AG09319 (cell line): ENCODE measurements at regions not wholly inside any gene's neighbourhood (a gene's known extent, or its start where the extent isn't known, plus 50 kb on each side); places are given as distances from the start of the nearest gene placed in this dataset.

ENCODE experiments used
- DNase-seq: peaks from one replicate; pipeline ENCODE4 v3.0.0-alpha.2; 2010; ENCODE audit warnings: low read depth; ENCODE audit errors: extremely low read depth
- TF ChIP-seq, protein P1 (sequence below): IDR thresholded peaks from 2 replicates; pipeline ENCODE4 v1.5.1; 2011; ENCODE audit warnings: low read depth, mild to moderate bottlenecking, inconsistent platforms, low read length, moderate library complexity

DNA sequence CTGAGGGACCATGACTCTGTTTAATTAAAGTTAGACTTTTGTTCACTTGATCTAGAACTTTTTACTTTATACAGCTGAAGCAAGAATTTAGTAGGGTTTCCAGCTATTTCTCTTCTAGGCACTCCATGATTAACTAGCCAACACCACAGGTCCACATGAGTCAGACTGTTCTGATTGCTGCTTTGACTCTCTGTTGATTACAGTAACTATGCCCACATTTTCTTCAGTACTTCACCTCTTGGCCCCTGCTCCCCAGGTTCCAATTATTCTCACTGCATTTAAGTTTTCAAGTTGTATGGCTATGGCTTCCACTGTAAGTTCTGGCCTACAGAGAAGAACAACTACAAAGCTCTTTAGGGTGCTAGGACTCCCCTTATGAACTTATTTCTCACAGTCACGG lies 737.2 kb upstream of the IGFBP3 start:
- TF ChIP-seq, protein P1, sequence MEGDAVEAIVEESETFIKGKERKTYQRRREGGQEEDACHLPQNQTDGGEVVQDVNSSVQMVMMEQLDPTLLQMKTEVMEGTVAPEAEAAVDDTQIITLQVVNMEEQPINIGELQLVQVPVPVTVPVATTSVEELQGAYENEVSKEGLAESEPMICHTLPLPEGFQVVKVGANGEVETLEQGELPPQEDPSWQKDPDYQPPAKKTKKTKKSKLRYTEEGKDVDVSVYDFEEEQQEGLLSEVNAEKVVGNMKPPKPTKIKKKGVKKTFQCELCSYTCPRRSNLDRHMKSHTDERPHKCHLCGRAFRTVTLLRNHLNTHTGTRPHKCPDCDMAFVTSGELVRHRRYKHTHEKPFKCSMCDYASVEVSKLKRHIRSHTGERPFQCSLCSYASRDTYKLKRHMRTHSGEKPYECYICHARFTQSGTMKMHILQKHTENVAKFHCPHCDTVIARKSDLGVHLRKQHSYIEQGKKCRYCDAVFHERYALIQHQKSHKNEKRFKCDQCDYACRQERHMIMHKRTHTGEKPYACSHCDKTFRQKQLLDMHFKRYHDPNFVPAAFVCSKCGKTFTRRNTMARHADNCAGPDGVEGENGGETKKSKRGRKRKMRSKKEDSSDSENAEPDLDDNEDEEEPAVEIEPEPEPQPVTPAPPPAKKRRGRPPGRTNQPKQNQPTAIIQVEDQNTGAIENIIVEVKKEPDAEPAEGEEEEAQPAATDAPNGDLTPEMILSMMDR = no peak
- DNase-seq = no peak

DNA sequence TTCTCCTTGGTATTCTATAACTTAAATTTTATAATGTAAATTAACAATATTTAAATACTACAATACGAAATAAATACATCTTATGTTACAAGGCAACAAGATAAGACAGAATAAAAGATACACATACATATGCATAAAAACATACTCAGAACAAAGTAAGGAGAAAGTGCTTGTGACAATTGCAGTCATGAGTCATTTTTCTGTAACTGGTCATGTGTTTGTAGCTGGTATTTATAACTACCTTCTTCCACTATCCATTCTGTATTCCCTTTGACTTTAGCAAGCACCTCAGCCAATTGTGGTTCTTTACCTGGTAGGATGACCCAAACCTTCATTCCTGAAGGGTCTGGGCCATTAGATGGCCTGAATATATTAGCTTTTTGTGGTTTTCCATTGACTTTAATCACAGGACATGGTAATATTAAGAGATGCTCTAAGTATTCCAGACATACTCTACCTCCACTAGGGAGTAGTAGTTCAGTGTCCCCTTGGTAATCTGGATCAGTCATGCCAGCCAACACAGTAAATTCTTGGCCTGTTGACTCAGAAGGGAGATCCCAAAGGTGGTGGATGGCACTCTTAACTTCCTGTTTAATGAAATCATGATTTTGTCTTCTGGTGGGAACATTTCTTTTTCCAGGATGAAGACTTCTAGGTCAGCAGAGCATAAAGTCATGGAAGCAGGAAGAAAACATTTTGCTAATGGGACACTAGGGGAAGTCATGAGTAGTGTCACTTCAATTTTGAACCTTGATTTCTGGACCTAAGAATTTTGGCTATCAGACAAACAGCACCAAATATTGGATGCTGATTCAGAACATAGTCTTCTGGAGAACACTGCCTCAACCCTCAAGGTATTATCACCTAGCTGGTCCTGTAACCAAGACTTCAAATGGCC lies 733.7 kb upstream of the IGFBP3 start:
- no peak for DNase-seq
- TF ChIP-seq, protein P1 = no peak

DNA sequence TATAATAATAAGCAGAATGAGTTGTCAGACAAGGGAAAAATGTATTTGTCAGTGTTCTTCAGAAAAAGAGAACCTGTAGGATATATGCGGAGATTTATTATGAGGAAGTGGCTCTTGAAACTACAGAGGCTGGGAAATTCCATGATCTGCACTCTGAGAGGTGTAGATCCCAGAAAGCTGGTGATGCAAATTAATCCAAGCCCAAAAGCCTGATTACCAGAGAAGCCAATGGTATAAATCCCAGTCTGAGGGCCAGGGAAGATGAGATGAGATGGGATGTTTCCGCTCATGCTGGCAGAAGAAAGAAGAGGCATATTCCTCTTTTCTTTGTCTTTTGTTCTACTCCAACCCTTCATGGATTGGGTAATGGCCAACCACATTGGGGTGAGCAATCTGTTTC lies 732.8 kb upstream of the IGFBP3 start:
- TF ChIP-seq, protein P1 = no peak
- DNase-seq = no peak

DNA sequence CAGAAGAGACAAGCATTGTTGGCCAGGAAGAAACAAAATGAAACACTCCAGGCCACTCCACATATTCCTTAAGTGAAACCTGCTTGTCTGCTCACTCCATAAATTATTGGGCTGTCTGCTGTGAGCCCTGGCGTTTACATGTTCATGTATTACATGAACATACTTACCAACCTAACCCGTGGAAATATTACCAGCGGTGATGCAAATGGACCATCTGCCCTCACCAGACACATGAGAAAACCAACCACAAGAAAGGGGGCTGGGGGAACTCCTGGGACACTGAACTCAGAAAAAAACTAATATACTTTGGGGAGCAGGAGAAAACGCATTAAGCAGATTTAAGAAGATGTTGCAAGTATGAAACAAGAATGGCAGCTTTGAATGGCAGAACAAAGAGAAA lies 731.2 kb upstream of the IGFBP3 start:
- TF ChIP-seq, protein P1 = no peak

DNA sequence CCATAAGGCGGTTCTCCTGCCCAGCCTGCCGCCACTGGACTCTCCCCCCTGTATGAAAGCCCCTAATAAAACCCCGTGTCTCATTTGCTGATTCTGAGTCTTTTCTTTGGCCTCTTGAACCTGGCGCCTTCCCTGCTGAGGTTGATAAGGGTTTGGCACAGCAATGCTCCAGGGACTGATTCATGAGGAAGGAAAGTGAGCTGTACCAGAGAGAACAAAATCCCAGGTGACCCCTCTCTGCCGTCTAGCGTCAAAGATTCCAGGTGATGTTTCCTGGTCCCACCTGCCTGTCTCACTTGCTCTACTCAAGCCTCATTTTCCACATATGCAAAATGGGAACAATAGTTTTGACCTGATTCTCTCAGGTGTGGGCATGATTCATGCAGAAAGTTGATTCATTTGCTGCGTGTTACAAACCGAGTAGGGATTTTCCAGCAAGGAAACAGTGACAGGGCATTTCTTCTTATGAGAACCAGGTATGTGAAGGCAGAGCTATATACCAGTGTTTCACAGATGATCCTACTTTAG lies 730.6 kb upstream of the IGFBP3 start:
- no peak for DNase-seq
- TF ChIP-seq, protein P1 = no peak

More for the DNA sequence above, 731.2 kb upstream of the IGFBP3 start:
- no peak for DNase-seq

DNA sequence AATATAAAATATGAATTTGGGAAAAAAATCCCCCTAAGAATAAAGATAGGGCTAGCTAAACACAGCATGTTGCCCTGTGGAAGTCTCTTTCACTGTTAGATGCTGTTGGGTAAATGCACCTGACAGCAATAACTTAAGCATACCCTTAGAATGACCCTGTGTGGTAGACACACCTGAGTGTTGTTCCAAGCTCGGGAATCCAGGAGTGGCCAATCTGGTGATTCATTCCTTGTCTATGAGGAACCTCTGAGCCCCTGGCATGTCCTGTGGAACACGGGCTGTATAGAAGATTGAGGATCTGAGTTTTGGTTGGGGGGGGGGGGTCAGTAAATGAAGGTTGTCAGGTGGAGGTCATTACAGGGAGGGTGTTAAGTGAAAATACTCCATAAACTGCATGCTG lies 730.0 kb upstream of the IGFBP3 start:
- TF ChIP-seq, protein P1 = no peak

DNA sequence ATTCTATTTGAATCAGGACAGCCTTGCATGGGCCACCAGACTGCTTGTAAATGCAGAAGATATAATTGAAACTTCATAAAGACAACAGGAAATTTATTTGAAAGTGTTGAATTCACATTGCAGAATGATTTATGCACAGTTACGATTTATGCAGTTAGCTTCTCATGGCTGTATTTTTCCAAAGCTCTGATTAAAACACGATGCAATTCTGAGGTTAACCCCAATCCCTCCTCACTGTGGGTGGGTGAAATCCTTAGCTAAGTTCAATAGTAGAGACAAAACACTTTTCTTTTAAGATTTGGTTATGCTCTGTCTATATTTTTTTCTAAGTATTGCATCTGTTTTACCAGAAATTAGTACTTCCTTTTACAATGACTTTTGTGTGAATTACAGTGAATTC lies 728.8 kb upstream of the IGFBP3 start:
- TF ChIP-seq, protein P1 = no peak

More for the DNA sequence above, 730.0 kb upstream of the IGFBP3 start:
- no peak for DNase-seq

More for the DNA sequence above, 728.8 kb upstream of the IGFBP3 start:
- DNase-seq = no peak
